BJ (cell line): ENCODE measurements at regions not wholly inside any gene's neighbourhood (a gene's known extent, or its start where the extent isn't known, plus 50 kb on each side); places are given as distances from the start of the nearest gene placed in this dataset.

Experiments
- CTCF ChIA-PET: fragments of 350-600 bp; formaldehyde crosslinking; extraction: SDS; loops from one replicate; lab custom pipeline; 2021; ENCODE audit warnings: antibody characterized with exemption, inconsistent platforms; lab: Yijun Ruan, JAX
- POLR2A ChIA-PET: fragments of 300-600 bp; sonication (Branson Sonifier 250); formaldehyde crosslinking; extraction: SDS; loops from one replicate; lab custom pipeline; 2021; ENCODE audit warnings: antibody characterized with exemption; lab: Charles Lee
- DNase-seq: peaks from one replicate; pipeline ENCODE4 v3.0.0-alpha.2; 2011; ENCODE audit warnings: low read depth
- H3K27me3 ChIP-seq: 2 replicates; pipeline ENCODE4 v1.6.0; 2011; ENCODE audit warnings: low read length; ENCODE audit not compliant: control insufficient read depth, insufficient read depth
- H3K36me3 ChIP-seq: 2 replicates; pipeline ENCODE4 v1.5.1; 2011; ENCODE audit warnings: low read length; ENCODE audit not compliant: control insufficient read depth, insufficient read depth
- H3K4me3 ChIP-seq: 2 replicates; pipeline ENCODE4 v1.5.1; 2011; ENCODE audit warnings: low read depth, mild to moderate bottlenecking, control low read depth, low read length
- CTCF ChIP-seq: IDR thresholded peaks from 2 replicates; pipeline ENCODE4 v1.5.1; 2011; ENCODE audit warnings: low read depth, mild to moderate bottlenecking, control low read depth, inconsistent platforms, low read length, moderate library complexity; ENCODE audit not compliant: insufficient read depth

GRCh38 chr21:31395791-31396190 lies 51.7 kb upstream of the TIAM1 start:
- CTCF ChIA-PET, result no interaction called here
- DNase-seq, result no peak
- no peak for TF ChIP-seq CTCF
- POLR2A ChIA-PET, result no interaction called here
- no peaks in the 10 kb centered on the region for H3K36me3 ChIP-seq
- no peaks in the 10 kb centered on the region for H3K27me3 ChIP-seq
- no peak overlapping the region for H3K4me3 ChIP-seq

- no peak for TF ChIP-seq CTCF
- Histone ChIP-seq H3K27me3 (no peaks in the 10 kb centered on the region), H3K4me3 (no peak overlapping the region), H3K36me3 (no peaks in the 10 kb centered on the region)
- ChIA-PET CTCF (no interaction called here), POLR2A (no interaction called here)
- no peak for DNase-seq
Observed at GRCh38 chr21:31395268-31395667, 51.2 kb upstream of the TIAM1 start.

- POLR2A ChIA-PET, result no interaction called here
- no peak for TF ChIP-seq CTCF
- no peaks in the 10 kb centered on the region for H3K36me3 ChIP-seq
- H3K4me3 ChIP-seq, result no peak overlapping the region
- H3K27me3 ChIP-seq, result no peaks in the 10 kb centered on the region
- DNase-seq, result no peak
- CTCF ChIA-PET, result no interaction called here
Observed at GRCh38 chr21:31394309-31394708, 50.2 kb upstream of the TIAM1 start.
